ENCODE measurements at regions not wholly inside any gene's neighbourhood (a gene's known extent, or its start where the extent isn't known, plus 50 kb on each side); places are given as distances from the start of the nearest gene placed in this dataset.

DNA sequence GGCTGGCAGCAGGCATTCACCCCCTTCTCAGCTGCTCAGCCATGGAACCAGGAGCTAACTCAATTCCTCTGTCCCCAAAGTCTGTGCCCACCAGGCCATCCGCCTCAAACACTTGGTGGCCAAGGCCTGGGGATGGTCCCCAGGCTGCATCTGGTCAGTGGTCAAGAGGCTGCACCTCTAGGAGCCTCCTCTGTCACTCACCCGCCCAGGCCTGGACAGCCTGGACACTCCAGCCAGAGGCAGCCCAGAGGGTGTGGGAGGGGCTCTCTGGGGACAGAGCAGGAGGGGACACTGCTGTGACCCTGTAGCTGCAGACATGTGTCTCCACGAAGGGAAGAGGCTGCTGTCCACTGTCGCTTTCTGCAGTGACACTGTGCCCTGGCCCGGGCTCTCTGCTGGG lies 416.6 kb upstream of the SULF2 start:
- DNase-seq (ENCODE audit: low read depth), result no peak
- no peak for TF ChIP-seq CTCF (IDR thresholded peaks at IDR 0.05; ENCODE audit: low read depth, low read length)
- no peak for TF ChIP-seq MYC (IDR thresholded peaks at IDR 0.05; ENCODE audit: low read depth, low read length)
- no peak for TF ChIP-seq POLR2A (IDR thresholded peaks at IDR 0.05; ENCODE audit: extremely low read depth, insufficient read length)
- TF ChIP-seq MAX (IDR thresholded peaks at IDR 0.05; ENCODE audit: low read depth, low read length), result no peak
- no peak overlapping the region for H3K4me3 ChIP-seq (ENCODE audit: low read depth, low read length)

GRCh38 chr20:48201188-48201587 lies 415.9 kb upstream of the SULF2 start:
- no peak overlapping the region for H3K4me3 ChIP-seq (ENCODE audit: low read depth, low read length)
- DNase-seq (ENCODE audit: low read depth), result no peak
- TF ChIP-seq MYC (IDR thresholded peaks at IDR 0.05; ENCODE audit: low read depth, low read length) (no peak), MAX (IDR thresholded peaks at IDR 0.05; ENCODE audit: low read depth, low read length) (no peak), CTCF (IDR thresholded peaks at IDR 0.05; ENCODE audit: low read depth, low read length) (no peak), POLR2A (IDR thresholded peaks at IDR 0.05; ENCODE audit: extremely low read depth, insufficient read length) (no peak)

GRCh38 chr20:48198929-48199451 lies 413.7 kb upstream of the SULF2 start:
- H3K4me3 ChIP-seq (ENCODE audit: low read depth, low read length), result no peak overlapping the region
- no peak for TF ChIP-seq MYC (IDR thresholded peaks at IDR 0.05; ENCODE audit: low read depth, low read length)
- TF ChIP-seq CTCF (IDR thresholded peaks at IDR 0.05; ENCODE audit: low read depth, low read length), result no peak
- TF ChIP-seq MAX (IDR thresholded peaks at IDR 0.05; ENCODE audit: low read depth, low read length), result no peak
- no peak for TF ChIP-seq POLR2A (IDR thresholded peaks at IDR 0.05; ENCODE audit: extremely low read depth, insufficient read length)
- no peak for DNase-seq (ENCODE audit: low read depth)

- DNase-seq (ENCODE audit: low read depth), result no peak
- TF ChIP-seq MAX (IDR thresholded peaks at IDR 0.05; ENCODE audit: low read depth, low read length) (no peak), CTCF (IDR thresholded peaks at IDR 0.05; ENCODE audit: low read depth, low read length) (no peak), MYC (IDR thresholded peaks at IDR 0.05; ENCODE audit: low read depth, low read length) (no peak), POLR2A (IDR thresholded peaks at IDR 0.05; ENCODE audit: extremely low read depth, insufficient read length) (no peak)
- no peak overlapping the region for H3K4me3 ChIP-seq (ENCODE audit: low read depth, low read length)
Measured at GRCh38 chr20:48197066-48197465, 411.8 kb upstream of the SULF2 start.

- TF ChIP-seq POLR2A (IDR thresholded peaks at IDR 0.05; ENCODE audit: extremely low read depth, insufficient read length) (no peak), MYC (IDR thresholded peaks at IDR 0.05; ENCODE audit: low read depth, low read length) (no peak), CTCF (IDR thresholded peaks at IDR 0.05; ENCODE audit: low read depth, low read length) (no peak), MAX (IDR thresholded peaks at IDR 0.05; ENCODE audit: low read depth, low read length) (no peak)
- no peak for DNase-seq (ENCODE audit: low read depth)
- no peak overlapping the region for H3K4me3 ChIP-seq (ENCODE audit: low read depth, low read length)
Measured at GRCh38 chr20:48196486-48196885, 411.2 kb upstream of the SULF2 start.
